AG09319 (cell line): ENCODE measurements at regions not wholly inside any gene's neighbourhood (a gene's known extent, or its start where the extent isn't known, plus 50 kb on each side); places are given as distances from the start of the nearest gene placed in this dataset.

Experiments
- DNase-seq: peaks from one replicate; pipeline ENCODE4 v3.0.0-alpha.2; 2010; ENCODE audit warnings: low read depth; ENCODE audit errors: extremely low read depth
- TF ChIP-seq, protein P1 (sequence below): IDR thresholded peaks from 2 replicates; pipeline ENCODE4 v1.5.1; 2011; ENCODE audit warnings: low read depth, mild to moderate bottlenecking, inconsistent platforms, low read length, moderate library complexity

DNA sequence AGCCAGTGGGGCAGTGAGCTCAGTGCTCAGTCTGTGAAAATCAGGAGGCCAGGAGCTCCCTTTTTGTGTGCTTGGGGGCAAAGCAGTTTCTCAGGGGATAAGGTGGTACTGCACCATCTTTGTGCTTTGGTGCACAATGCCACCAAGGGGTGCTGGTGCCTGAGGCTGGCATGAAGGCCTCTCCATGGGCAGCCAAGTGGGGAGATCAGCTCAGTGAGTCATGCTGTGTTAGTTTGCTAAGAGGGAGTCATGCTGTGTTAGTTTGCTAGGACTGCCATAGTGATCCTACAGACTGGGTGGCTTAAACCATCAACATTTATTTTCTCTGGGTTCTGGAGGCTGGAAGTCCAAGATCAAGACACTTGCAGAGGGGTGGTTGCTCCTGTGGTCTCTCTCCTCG is 428.1 kb downstream of the PRDM2 start:
- DNase-seq, result no peak

DNA sequence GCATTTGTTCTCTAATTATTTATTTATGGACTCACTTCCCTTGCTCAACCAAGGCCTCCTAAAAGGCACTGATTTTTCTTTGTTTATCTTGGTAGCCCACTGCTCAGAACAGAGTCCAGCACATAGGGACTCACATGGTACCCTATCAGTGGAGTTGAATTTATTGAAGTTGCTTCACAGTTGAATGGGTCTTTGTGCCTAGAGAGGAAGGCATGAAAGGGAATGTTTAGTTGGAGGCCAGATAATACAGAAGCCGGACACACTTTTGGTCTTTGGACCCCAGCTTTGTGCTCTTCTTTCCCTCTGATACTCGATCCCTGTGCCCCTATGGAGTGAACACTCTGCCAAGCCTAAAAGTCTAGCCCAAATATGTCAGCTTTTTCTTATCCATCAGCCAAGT is 429.0 kb downstream of the PRDM2 start:
- DNase-seq, result no peak
- TF ChIP-seq, protein P1, sequence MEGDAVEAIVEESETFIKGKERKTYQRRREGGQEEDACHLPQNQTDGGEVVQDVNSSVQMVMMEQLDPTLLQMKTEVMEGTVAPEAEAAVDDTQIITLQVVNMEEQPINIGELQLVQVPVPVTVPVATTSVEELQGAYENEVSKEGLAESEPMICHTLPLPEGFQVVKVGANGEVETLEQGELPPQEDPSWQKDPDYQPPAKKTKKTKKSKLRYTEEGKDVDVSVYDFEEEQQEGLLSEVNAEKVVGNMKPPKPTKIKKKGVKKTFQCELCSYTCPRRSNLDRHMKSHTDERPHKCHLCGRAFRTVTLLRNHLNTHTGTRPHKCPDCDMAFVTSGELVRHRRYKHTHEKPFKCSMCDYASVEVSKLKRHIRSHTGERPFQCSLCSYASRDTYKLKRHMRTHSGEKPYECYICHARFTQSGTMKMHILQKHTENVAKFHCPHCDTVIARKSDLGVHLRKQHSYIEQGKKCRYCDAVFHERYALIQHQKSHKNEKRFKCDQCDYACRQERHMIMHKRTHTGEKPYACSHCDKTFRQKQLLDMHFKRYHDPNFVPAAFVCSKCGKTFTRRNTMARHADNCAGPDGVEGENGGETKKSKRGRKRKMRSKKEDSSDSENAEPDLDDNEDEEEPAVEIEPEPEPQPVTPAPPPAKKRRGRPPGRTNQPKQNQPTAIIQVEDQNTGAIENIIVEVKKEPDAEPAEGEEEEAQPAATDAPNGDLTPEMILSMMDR, result no peak

More for the DNA sequence above, 428.1 kb downstream of the PRDM2 start:
- TF ChIP-seq, protein P1, result no peak

DNA sequence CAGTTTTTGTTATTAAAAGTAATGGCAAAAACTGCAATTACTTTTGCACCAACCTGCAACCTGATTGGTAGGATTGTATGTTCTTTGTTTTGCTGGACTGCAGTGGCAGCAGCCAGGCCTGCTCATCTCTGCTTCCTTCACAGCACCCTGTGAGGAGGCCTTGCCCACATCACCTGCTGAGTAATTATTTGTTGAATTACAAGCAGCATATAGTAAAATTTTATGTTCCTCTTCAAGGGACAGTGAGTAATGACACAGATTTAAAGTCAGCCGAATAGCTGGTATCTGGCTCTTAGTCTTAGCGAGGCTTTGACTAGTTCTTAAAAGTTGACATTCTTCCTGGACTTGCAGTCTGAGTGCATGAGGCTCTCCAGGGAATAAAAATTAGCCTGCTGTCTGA is 435.1 kb downstream of the PRDM2 start:
- no peak for DNase-seq
- TF ChIP-seq, protein P1, result no peak

DNA sequence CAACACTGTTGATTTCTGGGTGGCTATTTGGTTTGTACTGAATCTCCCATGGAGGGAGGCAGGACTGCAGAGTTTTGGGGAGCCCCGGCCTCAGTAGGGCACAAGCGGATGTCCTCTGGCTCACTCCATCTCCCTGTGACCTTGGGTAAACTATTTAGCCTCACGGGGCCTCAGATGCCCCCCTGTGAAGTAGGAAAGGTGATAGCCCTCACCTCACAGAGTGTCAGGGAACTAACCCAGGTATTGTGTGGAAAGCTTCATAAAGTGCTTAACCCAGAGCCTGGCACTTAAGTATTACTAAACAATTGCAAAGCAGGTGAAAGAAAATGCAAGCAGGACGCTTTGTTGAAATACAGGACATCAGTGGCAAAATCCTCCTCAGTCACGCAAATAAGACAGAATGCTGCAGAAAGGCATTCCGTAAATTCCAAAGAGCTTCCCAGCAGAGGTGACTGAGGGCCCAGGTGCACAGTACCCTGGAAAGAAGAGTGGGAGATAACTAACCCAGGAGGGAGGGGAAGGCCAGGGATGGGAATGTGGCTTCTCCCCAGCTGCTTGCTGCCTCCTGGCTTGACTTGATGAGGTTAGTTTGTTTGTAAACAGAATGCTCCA is 436.3 kb downstream of the PRDM2 start:
- no peak for DNase-seq
- TF ChIP-seq, protein P1, result no peak

DNA sequence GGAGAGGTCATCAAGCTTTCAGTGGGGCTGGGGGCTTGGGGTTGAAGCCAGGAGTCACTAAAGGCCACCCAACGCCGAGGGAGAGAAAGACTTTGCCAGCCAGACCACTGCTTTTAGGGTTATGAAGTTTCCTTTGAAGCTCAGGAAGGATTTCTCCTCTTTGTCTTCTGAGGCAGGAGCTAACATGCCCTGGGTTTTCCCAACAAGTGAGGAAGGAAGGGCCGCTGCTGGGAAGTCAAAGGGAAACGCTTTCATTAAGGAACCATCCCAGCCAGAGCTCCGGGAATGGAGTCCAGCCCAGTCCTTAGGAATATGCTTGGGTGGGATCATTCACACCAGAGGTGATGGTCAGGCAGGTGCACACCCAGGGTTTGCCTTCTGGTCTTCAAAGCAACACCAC is 436.9 kb downstream of the PRDM2 start:
- DNase-seq, result no peak
- TF ChIP-seq, protein P1, result no peak

DNA sequence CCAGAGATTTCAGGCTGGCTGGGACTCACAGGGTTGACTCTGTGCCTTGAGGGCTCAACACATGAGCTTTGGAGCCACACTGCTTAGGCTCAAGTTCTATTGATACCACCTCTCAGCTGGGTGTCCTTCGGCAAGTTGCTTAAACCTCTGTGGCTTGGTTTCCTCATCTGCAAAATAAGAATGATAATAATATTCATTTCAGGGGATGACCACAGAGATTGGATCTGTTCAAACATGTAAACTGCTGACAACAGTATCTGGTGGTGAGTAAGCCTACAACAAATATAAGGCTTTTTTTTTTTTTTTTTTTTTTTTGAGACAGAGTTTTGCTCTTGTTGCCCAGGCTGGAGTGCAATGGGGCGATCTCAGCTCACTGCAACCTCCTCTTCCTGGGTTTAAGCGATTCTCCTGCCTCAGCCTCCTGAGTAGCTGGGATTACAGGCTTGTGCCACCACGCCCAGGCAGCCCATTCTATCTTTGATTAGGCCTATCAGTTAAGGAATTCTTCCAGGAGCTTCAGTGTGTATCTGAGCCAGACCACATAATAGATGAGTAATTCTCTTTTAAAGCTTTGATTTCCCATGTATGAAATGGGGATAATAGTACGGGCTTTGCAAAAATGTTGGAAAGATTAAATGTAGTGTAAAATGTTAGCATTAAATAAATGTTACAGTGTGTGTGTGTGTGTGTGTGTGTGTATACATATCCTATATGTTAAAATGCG is 437.6 kb downstream of the PRDM2 start:
- no peak for DNase-seq
- TF ChIP-seq, protein P1, result no peak

DNA sequence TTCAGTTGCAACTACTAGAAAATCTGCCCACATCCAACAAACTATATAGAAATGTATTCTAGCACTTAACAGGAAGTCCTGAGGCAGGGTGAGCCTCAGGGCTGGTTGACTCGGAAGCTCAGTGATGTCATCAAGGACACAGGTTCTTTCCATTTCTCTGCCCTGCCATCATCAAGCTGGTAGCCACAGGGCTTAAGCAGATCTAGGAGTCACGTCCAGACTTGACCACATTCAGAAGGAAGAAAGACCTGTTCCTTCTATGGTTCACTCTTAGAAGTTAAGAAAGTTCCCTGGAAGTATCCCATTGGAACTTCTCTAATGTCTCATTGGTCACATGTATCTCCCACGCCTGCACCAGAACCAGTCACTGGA is 438.1 kb downstream of the PRDM2 start:
- TF ChIP-seq, protein P1, result no peak
- no peak for DNase-seq
